DMS114 treated with DMSO at 0.1 percent for 48 hours (cell line): ENCODE measurements at regions not wholly inside any gene's neighbourhood (a gene's known extent, or its start where the extent isn't known, plus 50 kb on each side); places are given as distances from the start of the nearest gene placed in this dataset.
"Not testable (repeated sequence)": the region's sequence is repeated elsewhere in the genome, so short reads cannot be mapped to it uniquely, and the experiment has no call there.

Experiments
- DNase-seq: peaks from one replicate; lab custom pipeline; 2025; ENCODE audit not compliant: unreplicated experiment; lab: John Stamatoyannopoulos, UW

DNA sequence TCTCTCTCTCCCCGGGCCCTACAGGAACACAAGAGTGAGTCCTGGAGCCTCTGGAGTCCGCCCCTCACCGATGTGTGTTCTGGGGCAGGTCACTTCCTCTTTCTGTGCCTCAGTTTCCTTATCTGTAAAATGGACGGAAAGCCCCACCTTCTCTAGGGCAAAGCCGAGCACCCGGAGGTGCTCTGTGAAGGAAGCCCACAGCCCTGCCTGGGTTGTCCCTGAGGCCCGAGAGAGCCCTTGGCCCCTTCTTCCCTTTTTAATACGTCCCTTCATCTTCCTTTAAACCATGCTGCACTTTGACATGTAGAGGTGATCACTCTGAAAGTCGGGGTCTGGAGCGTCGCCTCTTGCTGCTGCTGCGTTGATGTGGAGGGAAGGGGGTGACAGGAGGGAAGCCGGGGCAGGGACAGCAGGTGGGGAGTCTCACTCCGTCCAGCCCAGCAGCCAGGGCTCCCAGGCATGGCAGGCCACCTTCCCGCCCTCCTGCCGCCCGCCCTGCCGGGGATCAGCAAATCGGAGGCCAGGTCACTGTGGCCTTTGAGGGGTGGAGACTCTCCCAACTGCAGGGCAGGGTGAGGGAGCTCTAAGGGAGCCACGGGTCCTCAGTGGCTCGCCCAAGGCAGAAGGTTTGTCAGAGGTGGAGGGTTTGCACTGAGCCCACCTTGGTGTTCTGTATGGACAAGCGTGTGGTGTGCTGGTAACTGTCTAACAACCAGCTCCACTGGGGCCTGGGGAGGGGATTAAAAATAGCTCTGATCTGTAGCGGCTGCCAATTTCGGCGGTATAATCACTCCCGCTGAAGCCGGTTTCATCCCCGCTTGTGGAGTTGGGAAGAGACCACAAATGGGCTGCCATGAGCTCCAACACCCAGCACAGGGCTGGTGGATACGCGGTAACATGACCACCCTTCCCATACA is 135.9 kb upstream of the ID2 start:
- DNase-seq: no peak

DNA sequence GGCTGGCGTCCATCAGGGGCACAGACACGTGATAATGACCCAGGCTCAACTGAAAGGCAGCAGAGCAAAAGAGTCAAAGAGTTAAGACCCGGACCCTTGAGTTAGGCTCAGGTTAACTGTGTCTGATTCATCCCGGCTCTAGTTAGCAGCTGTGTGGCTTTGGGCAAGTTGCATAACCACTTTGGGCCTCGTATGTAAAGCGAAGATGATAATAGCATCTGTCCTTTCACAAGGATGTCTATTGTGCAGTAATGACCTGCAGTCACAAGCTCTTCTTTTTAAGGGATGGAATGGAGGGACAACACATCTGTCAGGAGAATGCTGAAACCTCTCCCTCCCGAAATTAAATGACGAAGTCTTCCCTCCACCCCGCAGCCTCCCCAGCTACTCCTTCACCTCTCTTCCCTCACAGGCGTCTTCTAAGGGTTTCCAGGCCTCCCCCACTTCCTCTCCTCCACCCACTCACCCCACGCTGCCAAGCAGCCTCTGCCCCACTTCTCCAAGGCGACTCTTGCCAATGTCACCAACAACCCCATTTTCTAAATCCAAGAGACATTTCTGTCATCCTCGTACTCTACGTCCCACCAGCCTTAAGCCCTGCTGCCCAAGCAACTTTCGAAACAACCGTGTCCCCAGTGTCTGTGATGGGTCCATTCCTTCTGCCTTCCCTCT is 135.1 kb upstream of the ID2 start:
- no peak for DNase-seq

DNA sequence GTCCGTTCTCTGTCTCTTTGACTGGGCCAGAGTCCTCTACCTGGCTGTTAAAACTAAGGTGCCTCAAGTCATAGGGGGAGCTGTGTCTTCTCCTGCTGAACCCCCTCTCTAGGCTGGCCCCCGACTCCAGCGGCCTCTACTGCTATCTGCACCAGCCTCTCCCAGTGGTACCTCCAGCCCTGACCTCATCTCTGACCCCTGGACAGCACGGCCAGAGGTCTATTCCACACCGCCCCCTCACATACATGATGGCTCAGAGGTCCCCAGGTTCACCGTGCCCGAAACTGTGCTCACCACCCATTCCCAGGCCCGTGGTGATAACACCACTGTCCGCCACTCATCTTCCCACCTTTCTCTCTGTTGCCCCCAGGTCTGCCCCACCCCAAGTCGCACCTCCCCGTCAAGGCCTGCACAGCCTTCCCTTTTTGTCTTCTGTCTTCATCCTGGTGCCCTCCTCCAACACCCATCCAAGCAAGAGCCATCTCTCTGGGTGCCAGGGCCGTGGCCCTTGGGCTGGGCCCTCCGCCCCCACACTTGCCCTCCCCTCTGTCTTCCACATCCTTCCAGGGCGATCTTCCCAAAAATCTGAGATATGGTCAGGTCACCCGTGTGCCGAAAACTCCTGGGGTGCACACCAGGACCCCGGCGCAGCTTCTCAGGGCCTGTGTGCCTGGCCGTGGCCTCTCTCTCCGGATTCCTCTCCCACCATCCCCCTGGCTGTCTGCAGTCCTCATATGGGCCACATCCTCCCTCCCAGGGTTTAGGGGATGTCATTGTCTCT is 134.4 kb upstream of the ID2 start:
- DNase-seq: no peak

DNA sequence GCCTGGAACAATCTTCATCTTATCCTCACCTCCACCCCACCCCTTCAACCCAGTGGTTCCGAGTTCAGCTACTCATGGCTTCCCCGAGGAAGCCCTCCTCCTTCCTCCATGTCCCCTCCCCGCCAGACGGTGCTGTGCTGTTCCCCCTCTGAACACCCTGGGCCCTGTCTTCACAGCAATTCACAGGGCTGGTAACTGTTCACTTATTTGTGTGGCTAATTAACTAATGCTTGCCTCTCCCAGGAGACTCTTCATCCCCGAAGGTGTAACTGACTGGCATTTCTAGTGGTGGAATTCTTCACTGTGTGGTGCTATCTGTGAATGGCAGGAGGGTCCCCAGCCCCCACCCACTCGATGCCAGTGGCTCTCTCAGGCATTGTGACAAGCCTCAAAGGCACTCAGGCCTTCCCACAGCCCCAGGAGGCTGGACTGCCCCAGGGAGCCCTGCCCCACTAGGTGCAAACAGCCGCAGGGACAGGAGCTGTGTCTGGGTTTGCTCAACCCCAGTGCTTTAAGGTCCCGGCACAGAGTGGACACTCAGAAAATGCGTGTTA is 133.7 kb upstream of the ID2 start:
- no peak for DNase-seq

DNA sequence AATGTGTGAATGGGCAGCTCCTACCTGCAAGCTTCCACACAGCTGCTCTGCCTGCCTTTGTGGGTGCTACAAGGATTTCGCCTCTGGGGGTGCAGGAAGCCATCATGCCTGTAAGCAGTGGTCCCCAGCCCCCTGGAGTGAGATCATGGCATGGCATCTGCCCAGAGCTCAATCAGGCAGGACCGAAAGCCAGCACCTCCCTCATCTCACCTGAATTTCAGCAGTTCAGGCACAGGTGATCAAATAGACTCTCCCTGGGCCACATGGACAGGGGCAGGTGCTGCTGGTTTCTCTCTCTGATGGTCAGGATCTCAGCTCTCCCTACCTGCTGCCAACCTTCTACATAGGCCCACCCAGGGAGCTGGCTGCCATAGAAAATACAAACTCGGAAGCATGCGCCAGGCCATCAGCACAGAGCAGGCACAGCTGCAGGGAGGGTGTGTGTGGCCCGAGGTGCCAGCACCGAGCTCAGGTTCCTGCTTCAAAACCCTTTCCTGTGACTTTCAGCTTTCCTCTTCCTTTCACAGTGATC is 133.2 kb upstream of the ID2 start:
- no peak for DNase-seq

DNA sequence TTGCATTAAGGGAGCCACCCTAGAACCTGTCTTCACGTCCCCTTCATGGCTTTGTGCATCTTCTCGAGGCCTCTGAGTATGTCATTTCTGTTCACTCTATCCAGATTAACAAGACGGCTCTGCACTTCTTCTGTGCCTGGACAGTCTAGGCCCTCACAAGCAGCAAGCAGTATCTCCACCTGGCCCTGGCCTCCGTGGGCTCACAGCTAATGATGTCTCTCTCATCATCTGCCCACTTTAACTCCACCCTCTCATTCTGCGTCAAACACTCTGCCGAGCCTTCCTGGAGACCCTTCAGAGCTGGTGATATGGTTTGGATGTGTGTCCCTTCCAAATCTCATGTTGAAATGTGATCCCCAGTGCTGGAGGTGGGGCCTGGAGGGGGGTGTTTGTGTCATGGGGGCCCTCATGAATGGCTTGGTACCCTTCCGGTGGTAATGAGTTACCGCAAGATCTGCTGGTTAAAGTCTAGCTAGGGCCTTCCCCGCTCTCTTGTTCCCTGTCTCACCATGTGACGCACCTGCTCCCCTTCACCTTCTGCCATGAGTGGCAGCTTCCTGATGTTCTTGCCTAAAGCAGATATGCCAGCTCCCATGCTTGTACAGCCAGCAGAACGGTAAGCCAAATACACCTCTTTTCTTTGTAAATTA is 132.5 kb upstream of the ID2 start:
- no peak for DNase-seq

DNA sequence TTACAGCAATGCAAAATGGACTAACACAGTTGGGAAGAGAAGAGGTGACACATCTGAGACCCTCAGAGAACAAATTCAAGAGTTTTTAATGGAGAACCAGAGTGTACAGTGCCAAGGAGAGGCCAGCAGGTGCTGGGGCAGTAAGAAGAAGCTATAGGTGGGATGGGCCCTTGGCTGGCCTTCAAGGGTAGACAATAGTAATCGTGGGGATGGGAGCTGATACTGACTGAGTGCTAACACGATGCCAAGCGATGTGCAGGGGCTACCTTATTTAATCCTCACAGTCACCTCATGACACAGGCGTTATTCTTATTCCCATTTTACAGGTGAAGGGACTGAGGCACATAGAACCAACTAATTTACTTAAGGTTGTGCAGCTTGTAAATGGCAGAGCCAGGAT is 131.9 kb upstream of the ID2 start:
- DNase-seq: no peak

DNA sequence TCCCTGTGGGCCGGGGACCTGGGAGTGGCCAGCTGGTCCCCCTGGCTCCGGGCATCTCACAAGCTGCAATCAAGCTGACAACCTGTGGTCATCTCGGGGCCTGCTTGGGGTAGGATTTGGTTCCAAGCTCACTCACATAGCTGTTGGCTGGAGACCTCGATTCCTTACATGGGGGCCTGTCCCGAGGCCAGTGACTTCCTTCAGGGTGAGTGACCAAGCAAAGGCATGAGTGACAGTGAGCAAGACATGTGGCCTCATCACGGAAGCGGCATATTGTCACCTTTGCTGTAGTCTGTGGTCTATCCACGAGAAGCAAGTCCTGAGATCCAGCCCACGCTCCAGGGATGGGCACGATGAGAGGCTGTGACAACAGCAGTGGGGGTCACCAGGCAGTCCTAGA is 131.4 kb upstream of the ID2 start:
- no peak for DNase-seq

DNA sequence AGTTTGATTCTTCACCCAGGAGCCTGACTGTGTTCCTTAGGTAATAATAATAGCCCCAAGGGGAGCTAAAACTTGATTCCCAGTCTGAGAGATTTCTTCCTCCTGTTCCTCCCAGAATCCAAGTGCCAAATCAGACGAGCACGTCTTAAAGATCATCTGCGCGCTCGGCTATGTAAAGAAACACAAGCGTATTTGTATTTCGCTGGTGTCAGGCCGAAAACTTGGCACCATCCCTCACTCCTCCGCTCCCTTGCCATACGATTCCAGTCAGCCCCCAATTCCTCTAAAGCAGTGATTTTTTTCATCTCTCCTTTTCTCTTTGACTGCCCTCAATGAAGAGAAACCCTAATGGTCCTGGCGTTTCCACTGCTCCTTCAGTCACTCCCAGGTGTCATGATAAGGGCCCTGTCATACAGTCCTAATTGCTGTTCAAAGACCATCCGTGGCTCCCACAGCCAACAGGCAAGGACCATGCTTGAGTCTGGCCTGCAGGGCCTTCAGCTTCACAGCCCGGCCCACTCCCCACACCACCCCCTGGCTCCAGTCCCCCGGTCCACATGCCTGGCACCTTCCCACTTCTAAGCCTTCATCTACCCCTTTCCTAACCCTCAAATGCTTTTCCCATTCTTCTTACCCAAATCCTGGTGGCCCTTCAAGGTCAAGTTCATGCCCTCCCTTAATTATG is 130.8 kb upstream of the ID2 start:
- DNase-seq: no peak

DNA sequence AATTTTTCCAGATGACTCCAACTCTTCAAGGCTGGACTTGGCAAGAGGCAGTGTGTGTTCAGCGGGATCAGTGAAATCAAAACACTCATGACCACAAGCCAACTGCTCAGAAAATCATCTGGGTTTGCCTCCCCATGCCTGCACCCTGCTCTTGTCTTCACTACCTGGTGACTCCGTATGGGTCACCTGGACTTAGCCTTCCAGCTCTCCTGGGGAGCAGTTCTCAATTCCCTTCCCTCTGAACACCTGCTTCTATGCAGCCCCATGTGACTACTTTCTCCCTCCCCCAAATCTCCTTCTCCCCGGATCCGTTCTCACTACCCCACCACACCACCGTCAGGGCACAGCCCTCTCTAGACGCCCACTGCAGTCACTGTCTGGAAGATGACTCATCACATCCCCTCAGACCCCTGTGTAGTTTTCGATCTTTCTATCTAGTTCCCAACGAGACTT is 130.2 kb upstream of the ID2 start:
- no peak for DNase-seq

DNA sequence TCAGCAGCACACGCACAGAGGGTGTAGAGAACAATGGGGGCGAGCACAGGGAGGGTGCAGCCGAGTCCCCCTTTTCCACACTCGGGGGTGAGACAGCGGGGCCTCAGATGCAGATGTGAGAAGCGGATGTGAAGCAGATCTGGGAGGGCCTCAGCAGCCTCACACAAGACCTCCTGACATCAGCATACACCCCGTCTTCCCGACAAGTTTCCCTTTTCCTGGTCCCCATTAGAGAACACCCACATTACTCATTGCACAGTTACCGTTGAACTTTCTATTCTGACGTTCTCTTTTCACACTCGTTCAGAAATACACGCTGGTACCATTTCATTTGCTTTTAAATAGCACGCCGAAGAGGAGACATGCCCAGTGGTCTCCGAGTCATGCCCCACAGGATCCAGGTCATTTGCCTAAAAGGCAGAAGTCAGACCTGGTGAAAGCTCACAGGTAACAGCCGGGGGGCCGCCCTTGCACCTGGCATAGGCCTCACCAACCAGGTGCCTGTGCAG is 129.5 kb upstream of the ID2 start:
- DNase-seq: no peak

DNA sequence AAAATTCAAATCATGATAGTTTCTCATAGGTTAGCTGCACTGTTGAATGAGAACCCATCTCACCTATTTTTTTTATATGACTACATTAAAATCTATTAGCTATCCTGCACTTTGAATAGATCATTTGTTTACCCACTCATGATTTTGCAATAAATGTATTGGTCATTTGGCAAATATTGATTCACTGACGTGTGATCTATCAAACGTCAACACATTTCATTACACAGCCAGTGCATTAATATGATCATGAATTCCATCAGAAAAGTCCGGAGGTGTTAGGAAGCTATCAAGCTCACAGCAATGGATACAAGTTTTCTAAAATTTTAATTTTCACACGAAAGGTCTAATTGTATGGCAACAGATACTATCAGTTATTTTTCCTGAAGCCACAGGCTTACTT is 128.2 kb upstream of the ID2 start:
- DNase-seq: no peak

DNA sequence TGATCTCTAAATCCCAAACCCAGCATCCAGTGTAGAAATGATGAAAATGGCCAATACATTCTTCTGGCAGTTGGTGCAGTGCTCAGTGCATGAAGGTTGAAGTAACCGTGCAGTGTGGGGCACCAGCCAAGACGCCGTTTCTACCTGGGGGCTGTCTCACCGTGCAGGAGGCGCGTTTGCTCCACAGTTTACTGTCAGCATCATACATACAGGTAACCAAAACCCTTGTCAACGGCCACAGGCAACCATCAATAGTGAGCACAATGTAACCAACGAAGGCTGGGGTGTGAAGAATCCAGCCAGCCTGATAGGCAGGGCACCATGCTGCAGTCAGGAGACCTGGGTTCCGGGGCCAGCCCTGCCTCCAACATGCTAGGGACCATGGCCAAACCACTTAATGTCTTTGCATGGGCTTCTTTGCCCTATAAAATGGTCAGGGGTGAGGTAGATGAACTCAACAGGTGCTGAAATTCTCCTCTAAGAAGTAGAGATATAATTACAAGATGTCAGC is 127.5 kb upstream of the ID2 start:
- no peak for DNase-seq

DNA sequence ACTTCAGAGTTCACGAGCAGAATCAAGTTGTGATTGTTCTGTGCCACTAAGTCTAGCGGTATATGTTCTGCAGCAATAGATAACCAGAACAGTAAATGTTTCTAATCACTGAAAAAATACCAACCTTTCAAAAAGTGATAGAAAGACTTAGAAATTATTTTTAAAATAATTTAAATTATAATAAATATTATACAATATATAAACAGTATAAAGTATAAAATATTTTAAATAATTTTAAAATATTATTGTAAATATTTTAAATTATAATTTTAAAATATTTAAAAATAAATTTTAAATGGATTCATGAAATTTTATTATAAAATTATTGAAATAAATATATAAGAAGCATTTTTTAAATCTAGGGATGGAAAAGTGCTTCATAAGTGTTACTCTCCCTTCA is 126.3 kb upstream of the ID2 start:
- DNase-seq: no peak

DNA sequence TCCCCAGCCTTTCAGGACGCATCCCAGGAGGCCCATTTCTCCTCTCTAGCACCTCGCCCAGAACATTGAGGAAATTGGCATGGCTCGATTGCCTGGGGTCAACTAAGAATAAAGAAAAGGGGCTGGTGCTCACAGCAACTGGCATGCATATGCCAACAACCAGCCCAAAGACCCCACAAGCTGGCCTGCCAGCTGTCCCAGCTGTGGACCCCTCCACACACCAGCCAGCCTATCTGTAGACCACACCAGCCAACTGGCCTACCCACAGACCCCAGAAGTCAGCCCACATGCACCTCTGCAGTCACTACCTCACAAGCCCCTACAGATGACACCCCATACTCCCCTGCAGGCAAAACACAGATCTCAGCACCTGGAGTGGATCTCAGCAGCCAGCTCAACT is 123.8 kb upstream of the ID2 start:
- no peak for DNase-seq

DNA sequence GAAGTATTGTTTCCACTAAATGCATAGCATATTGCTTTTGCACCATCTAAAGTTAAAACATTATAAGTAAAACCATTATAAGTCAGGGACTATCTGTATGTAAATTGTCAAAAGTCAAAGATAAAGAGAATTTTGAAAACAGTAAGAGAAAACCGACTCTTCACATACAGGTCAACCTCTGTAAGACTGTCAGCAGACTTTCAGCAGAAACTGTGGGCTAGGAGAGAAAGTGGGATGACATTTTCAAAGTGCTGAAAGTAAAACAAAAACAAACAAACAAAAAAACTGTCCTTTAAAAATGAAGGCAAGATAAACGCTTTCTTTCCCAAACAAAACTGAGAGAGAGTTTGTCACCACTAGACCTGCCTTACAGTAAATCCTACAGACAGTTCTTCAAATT is 122.9 kb upstream of the ID2 start:
- no peak for DNase-seq

DNA sequence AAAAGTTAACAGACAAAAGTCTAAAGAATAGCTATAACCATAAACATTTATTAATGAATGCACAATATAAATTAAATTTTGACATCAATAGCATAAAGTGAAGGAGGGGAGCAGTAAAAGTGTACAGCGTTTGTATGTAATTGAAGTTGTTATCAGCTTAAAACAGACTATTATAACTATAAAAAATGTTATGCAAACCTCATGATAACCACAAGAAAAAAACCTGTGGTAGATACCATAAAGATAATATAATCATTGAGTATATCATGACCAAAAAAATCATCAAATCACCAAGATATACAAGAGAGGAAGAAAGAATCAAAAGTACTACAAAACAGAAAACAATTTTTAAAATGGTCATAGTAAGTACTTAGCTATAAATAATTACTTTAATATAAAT is 122.1 kb upstream of the ID2 start:
- DNase-seq: no peak

DNA sequence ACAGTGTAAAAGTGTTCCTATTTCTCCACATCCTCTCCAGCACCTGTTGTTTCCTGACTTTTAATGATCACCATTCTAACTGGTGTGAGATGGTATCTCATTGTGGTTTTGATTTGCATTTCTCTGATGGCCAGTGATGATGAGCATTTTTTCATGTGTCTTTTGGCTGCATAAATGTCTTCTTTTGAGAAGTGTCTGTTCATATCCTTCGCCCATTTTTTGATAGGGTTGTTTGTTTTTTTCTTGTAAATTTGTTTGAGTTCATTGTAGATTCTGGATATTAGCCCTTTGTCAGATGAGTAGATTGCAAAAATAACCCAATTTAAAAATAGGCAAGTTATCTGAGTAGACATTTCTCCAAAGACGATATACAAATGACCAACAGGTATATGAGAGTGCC is 120.2 kb upstream of the ID2 start:
- not testable (repeated sequence) for DNase-seq

DNA sequence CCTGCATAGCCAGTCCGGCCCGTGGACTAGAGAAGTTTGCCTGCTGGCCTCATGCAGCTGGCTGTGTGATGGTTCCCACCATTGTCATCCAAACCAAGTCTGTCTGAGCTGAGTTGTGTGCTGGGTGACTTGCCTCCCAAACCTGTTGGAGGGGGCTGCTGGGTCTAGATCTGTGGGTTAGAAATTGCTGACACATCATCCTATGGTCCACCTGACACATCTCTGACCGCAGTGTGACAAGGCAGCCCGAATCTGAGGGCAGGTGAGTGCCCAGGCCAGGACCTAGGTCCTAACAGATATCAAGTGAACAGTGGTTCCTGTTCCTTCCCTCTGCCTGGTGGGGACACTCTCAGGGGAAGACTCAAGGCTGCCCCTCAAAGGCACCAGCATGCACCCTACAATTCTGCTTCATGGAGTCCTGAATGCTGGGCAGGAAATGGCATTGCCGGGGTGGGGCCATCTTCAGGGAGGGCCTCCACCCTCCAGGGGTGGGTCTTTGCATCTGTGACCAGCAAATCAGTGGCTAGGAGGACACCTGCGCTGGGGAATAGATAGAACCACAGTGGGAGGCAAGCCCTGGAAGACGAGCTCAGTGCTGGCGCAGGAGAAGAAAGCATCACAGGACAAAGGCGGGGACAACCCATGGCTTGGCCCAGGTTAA is 117.9 kb upstream of the ID2 start:
- DNase-seq: no peak
